ENCODE measurements at regions not wholly inside any gene's neighbourhood (a gene's known extent, or its start where the extent isn't known, plus 50 kb on each side); places are given as distances from the start of the nearest gene placed in this dataset.
A peak's percentile ranks its signal among the peaks of the same experiment; 100 is the strongest.

DNA sequence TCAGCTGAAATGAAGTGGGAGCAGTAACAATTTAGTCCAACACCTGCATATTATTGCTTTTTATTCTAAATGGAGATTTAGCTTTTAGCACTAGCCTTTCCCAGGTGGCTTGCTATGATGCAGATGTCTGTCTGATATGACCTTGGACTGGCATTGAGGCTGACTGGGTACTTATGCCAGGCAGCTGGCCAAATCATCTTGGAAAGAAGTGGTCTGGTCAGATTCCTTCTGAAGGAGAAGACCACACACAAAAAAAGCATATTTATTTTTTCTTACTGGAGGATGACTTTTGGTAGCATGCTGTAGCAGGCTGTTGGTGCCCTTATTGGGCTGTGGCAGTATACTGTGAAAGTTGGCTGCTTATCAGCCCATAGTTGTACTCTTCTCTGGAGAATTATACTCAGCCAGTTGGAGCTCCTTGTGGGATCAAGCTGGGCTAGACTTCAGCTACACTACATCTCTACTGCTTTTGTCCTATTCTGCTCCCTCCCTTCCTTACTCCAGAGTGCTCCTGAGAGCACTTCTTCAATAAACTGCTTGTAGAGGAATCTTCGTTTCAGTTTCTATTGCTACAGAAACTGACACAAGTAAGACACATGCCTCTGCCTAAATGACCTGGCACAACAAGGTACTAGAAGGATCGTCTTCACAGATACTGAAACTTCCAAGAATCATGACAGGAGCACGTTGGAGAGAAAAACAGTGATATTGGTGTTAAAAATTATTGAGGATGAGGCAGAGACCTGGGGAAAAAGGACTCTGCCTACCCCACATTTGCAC is 196.8 kb upstream of the RPS6KA3 start:
- DNase-seq, result peak in 1 of 5 donors; percentile 9

GRCh38 chrX:20461576-20461975 is 194.9 kb upstream of the RPS6KA3 start:
- DNase-seq, result no peak

GRCh38 chrX:20461002-20461401 is 194.3 kb upstream of the RPS6KA3 start:
- DNase-seq, result no peak

DNA sequence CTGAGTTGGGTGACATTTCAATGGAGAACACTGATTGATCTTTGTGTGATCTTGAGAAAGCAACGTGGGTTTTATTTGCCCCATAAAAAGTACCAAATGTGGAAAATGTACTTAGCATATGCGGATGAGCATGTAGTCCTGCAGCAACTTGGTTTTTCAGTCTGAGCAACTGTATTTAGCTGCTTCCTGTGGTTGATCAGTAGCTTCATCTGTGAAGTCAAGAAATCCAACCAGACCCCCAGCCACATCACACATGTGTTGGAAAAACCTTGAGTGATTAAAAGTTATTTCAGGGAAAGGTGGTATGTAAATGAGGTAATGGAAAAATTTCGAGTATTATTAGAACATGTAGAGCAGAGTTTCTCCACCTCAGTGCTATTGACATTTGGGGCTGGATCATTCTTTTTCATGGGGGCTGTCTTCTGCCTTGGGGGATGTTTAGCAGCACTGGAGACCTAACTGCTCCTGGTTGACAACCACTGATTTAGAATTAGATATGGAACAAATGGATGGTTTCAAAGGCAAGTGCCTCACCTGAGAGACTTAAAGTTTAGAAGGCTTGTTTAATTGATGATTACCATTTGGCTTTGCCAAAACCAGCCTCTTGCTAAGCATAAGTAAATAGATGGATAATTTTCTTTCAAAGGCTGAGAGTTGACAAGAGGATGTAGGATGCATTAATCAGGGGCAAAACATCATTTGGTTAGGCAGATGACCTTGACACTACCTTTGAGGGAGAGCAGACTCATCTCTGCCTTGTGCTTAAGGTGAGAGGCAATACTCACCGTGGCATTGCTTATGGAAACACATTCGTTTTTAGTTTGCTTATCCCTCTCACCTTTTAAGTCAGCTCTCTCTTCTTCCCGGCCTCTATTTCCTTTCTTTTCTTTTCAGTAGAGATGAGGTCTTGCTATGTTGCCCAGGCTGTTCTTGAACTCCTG is 193.0 kb upstream of the RPS6KA3 start:
- DNase-seq, result no peak

DNA sequence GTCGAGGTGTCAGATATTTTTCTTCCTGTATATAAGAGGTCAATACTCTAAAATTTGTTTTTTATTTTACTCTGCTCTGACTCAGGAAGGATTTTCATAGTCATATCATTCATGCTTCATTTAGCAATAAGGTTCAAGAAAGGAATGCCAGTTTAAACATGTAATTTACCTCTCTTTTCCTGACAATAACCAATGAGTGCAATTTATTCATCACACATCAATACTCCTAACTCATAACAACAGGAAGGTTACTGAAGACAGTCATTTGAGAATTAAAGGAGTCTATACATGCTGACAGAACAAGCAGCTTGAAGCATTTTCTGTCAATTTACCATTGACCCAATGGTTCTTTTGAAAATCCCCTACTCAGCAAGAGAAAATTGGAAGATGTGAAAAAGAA is 190.3 kb upstream of the RPS6KA3 start:
- no peak for DNase-seq

DNA sequence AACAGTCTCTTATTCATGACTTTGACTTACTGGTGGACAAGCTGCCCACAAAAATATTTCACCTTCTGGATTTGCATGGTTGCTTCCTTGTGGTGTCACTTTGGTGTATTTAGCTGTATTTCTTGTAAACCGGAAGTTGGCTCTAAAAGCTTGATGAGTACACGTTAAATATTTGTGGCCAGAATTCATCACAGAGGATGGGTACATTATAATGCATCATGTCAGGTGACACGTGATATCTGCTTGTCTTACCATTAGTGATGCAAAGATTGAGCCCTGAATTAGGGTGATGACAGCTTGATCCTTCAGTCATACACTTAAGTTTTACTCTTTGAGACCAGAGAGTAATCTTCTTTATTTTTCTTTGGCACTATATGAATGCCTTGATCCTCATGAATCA is 188.3 kb upstream of the RPS6KA3 start:
- DNase-seq, result no peak

DNA sequence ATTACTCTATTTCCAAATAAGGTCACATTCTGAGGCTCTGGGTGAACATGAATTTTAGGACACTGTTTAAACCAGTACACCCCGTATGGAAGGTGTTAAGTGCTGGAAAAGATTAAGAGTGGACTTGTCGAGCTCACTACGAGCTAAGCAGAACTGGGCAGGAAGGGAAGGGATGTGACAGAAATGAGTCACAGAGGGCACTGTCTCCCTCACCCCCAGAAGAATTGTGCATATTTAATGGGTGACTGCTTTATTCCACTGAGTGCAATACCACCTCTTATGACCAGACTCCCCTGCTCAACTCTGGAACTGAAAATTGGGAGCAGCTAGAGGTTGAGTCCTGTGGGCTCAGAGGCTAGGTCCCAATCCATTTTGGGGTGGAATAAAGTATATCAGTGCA is 187.4 kb upstream of the RPS6KA3 start:
- DNase-seq, result peak in 1 of 5 donors; percentile 36

GRCh38 chrX:20452487-20452886 is 185.8 kb upstream of the RPS6KA3 start:
- DNase-seq, result peak in 1 of 5 donors; percentile 60

DNA sequence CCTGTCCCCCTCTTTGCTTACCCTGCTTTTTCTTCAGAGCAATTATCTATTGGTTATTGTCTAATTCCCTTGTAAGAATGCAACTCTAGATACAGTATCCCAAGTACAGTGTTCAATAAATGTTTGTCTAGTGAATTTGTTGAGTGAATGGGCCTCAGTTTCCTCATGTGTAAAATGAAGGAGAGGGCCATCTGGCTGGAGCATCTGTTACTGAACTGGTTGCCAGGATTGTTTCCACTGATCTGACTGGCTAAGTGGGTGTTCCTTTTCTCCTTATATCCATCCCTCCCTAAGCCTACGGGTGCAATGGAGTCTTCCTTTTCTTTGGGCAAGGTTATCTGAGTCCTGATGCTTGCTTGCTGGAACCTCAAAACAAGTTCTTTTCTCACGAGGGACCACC is 185.2 kb upstream of the RPS6KA3 start:
- DNase-seq, result no peak

DNA sequence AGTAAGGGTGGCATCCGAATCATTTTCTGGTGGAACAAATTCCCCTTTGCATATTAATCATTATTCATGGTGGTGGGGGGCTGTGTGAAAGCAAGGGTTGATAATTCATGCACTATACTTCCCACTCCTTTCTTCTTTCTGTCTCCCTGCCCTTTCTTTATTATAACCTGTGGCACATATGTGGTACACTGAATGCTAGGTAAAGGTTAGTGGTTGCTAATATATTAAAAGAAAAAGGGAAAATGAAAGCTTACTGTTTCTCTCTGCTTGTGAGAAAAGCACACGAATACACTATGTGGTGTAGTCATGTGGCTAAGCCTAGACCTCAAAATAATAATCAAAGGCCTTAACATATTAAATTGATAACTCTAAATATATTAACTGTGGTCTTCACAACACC is 178.4 kb upstream of the RPS6KA3 start:
- DNase-seq, result no peak

GRCh38 chrX:20442597-20442996 is 175.9 kb upstream of the RPS6KA3 start:
- DNase-seq, result peak; percentile 53 to 81 (median 70)

DNA sequence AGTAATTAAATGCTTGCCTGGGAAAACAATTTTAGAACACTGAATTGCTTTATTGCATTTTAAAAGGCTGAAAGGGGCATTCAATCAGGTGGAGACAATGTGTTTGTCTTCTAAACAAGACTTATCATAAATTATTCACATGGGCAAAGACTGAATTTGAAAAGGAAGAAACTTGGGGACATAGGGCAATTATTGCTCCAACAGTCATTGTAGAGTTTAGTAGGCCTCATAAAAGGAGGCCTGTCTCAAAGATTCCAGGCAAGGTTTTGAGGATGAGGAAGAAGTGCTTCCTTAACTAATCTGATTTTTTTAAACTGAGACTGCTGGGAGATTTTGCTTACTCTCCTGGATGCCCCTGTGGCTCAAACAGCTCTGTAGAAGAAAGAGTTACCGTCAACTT is 174.4 kb upstream of the RPS6KA3 start:
- DNase-seq, result no peak

DNA sequence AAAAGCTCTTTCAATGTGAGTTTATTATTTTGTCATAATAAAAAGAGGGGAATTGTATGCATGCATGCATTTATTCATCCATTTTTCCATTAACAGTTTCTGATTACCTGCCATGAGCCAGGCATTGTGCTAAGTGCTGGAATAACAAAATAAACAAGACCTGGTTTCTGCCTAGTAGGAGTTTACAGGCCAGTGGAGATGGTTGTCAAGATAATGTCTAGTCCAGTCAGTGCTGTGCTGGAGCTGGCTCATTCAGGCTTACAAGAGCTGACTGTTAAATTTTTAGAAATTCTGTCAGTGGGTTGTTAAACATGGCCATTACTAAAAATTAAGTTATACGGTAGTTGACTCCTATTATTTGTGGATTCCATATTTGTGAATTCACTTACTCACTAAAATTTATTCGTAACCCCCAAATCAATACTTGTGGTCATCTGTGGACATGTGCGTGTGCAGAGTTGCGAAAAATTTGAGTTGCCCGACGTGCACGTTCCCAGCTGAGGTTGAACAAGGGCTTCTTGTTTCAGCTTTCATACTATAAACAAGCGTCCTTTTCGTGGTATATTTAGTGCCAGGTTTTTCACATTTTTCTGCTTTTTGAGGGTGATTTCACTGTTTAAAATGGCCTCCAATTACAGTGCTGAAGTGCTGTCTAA is 172.3 kb upstream of the RPS6KA3 start:
- no peak for DNase-seq

DNA sequence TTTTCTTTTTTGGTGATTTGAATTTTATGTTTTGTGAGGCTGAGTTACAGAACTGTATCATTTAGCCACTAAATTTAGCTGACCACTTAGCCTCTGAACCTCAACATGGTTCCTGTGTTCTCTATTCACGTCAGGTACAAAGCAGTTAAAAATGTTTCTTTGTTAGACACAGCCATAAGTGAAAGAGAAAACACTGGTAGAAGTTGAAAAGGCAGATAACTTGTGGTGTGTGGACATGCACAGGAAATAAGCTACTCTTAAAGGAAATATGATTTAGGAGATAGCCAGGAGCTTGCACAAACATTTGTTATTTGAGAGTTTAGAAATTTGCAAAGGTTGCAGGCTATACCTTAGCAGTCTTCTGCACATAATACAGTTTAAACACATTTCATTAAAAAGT is 171.0 kb upstream of the RPS6KA3 start:
- DNase-seq, result peak in 1 of 5 donors; percentile 65

- DNase-seq, result no peak
Observed at GRCh38 chrX:20435913-20436312, 169.2 kb upstream of the RPS6KA3 start.

DNA sequence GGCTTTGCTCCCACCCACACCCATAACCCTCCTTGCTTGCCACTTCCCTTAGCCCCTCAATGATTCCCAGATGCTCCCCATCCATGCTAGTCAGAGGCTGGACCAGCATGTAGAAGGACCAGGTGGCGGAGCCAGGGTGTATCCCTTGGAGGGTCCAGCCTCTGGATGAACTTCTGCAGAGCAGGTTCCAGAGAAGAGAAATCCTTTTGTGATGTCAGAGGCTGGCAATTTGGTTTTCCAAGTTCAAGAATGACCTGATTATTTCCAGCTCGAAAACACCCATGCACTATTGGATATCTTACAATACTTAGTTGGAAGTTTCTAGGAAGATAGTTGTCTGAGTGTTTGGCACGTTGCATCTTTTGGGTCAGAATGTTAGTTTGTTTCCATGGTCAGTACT is 168.3 kb upstream of the RPS6KA3 start:
- no peak for DNase-seq

DNA sequence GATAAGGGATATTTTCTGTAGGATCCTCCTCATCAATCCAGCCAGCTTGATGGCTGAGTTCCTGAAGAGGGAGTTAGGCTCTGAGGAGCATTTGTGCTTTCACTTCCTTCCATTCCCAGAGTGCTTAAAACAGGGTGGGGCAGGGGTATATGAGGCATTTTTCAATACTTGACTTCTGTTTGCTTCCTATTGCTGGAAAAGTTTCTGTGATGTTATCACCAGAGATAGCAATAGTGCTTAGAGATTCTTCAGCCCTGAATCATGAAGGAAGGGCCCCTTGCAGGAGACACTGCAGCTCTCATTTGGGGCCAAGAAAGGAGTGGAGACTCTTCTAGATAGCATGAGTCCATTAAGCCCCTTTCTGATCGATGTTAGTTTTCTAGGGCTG is 166.7 kb upstream of the RPS6KA3 start:
- no peak for DNase-seq

DNA sequence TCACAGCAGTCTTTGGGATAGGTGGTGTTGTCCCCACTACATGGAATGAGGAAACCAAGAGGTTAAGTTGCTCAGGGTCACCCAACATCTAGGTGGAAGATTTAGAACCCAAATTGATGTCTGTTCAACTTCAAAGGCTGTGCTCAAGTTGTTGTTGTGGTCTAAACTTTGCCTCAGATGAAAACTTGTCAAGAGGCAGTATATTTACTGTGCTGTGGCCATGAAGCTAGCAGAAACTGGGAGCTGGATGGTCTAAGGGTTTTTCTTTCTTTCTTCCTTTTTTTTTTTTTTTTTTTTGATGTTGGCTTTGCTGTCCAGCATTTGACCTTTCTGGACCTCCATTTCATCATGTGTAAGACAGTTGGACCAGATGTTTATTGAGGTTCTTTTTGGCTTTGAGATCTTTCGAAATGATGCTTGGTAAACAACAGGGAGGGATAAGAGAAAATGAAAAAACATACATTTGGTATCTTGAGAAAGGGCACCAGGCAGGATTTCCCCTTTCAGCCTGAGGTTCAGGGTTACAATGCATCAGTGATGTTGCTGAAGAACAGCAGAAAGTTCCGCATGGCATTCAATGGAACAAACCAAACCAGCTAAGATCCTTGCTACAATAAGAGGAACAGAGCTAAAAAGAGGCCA is 166.2 kb upstream of the RPS6KA3 start:
- peak in 1 of 5 donors; percentile 17 for DNase-seq

- no peak for DNase-seq
Observed at GRCh38 chrX:20432048-20432447, 165.3 kb upstream of the RPS6KA3 start.

- DNase-seq, result no peak
Observed at GRCh38 chrX:20431486-20431885, 164.8 kb upstream of the RPS6KA3 start.

DNA sequence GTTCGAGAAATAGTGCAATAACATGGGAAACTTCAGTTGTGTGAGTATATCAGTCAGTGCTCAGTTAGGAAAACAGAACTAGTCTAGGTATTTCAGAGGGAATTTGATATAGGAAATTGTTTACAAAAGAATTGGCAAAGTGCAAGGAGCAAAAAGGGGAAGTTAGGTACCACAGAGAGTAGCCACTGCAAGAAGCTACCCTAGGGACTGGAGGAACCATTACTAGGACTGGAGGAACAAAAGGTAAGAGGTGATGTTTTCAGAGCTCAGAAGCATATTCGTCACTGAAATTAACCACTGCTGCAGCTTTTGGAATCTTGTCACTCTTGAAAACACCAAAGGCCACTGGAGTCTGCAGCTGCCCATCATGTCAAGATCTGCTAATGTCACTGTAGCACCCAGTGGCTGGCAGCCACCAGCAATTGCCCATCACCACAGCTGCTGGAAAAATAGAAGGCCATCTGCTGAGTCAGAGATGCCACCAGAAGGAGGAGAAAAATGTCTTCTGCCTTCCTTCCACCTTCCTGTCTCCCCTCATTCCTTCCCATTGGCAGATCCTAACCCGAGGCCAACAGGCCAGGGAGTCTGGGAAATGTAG is 160.6 kb upstream of the RPS6KA3 start:
- DNase-seq, result no peak

DNA sequence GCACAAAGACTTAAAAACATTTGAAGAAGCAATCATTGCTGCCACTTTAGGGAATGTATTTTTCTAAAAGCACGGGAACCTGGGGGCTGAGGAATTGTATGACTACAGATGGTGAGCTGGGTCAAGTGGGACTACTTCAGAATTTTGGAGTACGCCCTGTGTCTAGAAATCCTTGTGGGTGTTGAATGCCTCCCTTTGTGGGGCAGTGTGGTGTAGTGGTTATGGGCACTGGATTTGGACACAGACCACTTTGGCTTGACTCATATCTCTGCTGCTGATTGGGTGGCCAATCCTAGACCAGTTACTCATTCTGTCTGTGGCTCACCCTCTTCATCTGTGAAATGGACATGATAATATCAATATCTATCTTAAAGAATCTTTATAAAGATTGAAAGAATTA is 155.0 kb upstream of the RPS6KA3 start:
- no peak for DNase-seq

Measured in T-helper 1 cell (primary cell).